Thyroid gland (tissue), 4 donors: ENCODE measurements at regions not wholly inside any gene's neighbourhood (a gene's known extent, or its start where the extent isn't known, plus 50 kb on each side); places are given as distances from the start of the nearest gene placed in this dataset.

Experiments
- CTCF ChIP-seq, 6 experiments: fragments of 200-600 bp in 3 of 6; fragments of 450-650 bp in 3 of 6; sonication (generic) in 3 of 6; IDR thresholded peaks; one replicate each; pipeline ENCODE4 v1.5.1; 2016 to 2019; ENCODE audit warnings: antibody characterized with exemption in 6 of 6, mild to moderate bottlenecking in 2 of 6, inconsistent platforms in 1 of 6, moderate library complexity in 1 of 6
- POLR2A ChIP-seq, 2 donors: fragments of 450-650 bp; IDR thresholded peaks; one replicate each; pipeline ENCODE4 v1.6.1; 2017; ENCODE audit warnings: antibody characterized with exemption in 2 of 2, mild to moderate bottlenecking in 2 of 2, moderate library complexity in 1 of 2

GRCh38 chr12:107906707-107907106 is 132.2 kb downstream of the ASCL4 start:
- TF ChIP-seq CTCF (IDR thresholded peaks at IDR 0.05) (no peak), POLR2A (IDR thresholded peaks at IDR 0.05) (no peak)
